K562 (cell line): ENCODE measurements at regions not wholly inside any gene's neighbourhood (a gene's known extent, or its start where the extent isn't known, plus 50 kb on each side); places are given as distances from the start of the nearest gene placed in this dataset.

Experiments
- BDP1 ChIP-seq: IDR thresholded peaks from 3 replicates; pipeline ENCODE4 v1.6.1; 2011; ENCODE audit not compliant: insufficient read length, insufficient read depth
- CTCF ChIP-seq, 3 experiments: IDR thresholded peaks in 2 of 3; conservative IDR thresholded peaks in 1 of 3; 2 replicates each; pipeline ENCODE4 v1.5.1; 2011 to 2012; ENCODE audit warnings: low read length in 3 of 3, mild to moderate bottlenecking in 3 of 3, control low read depth in 2 of 3, improper control_type of control experiment in 1 of 3, inconsistent platforms in 1 of 3, low read depth in 1 of 3, mixed read lengths in 1 of 3, moderate library complexity in 1 of 3; ENCODE audit not compliant: insufficient read depth in 2 of 3
- SPI1 ChIP-seq: IDR thresholded peaks from 2 replicates; pipeline ENCODE4 v1.6.1; 2011; ENCODE audit warnings: low read depth, low read length, control low read depth, borderline replicate concordance
- TAF1 ChIP-seq: IDR thresholded peaks from 2 replicates; pipeline ENCODE4 v1.6.1; 2011; ENCODE audit warnings: mild to moderate bottlenecking, low read length, moderate library complexity; ENCODE audit not compliant: insufficient read depth, control insufficient read depth, severe bottlenecking; ENCODE audit errors: extremely low read depth
- ZKSCAN3 ChIP-seq: fragments of 250-450 bp; sonication (Bioruptor Pico); IDR thresholded peaks from 2 replicates; pipeline ENCODE4 v1.4.0; 2020
- ZNF274 ChIP-seq: IDR thresholded peaks from 2 replicates; pipeline ENCODE4 v1.6.1; 2011; ENCODE audit warnings: low read depth, mild to moderate bottlenecking, low read length, moderate library complexity, borderline replicate concordance

DNA sequence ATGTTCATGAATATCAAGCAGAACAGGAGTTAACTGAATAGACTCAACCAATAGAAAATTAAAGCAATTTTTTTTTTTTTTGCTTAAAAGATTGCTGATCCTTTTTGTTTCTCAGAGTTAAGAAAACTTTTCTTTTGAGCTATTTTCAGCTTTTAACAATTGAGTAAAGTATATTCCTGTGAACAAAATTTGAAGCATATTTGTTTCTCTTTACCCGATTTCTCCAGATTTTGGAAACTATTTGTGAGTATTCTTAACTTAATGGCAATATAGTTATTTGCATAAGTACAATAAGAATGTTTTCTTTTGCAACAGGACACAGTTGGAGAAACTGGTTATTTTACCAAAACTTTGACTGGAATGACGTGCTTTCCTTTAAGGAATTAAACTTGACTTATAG is 53.4 kb upstream of the C15orf39 start:
- TF ChIP-seq SPI1, result no peak
- no peak for TF ChIP-seq ZNF274
- no peak for TF ChIP-seq CTCF (IDR thresholded peaks at IDR 0.05 in 2 of 3, conservative IDR thresholded peaks at IDR 0.05 in 1 of 3; ENCODE audit: insufficient read depth in 2 of 3, low read depth in 1 of 3, low read length in 3 of 3)
- TF ChIP-seq BDP1, result no peak
- TF ChIP-seq TAF1, result no peak
- TF ChIP-seq ZKSCAN3, result no peak
